22Rv1 (cell line): ENCODE measurements at regions not wholly inside any gene's neighbourhood (a gene's known extent, or its start where the extent isn't known, plus 50 kb on each side); places are given as distances from the start of the nearest gene placed in this dataset.

Source experiments
- ZFX ChIP-seq: fragments of 450-650 bp; IDR thresholded peaks from 2 replicates; pipeline ENCODE4 v1.6.1; 2017; ENCODE audit warnings: antibody characterized with exemption, borderline replicate concordance
- TF ChIP-seq, protein P1 (sequence below): fragments of 450-650 bp; IDR thresholded peaks from 2 replicates; pipeline ENCODE4 v1.5.1; 2017; ENCODE audit warnings: mild to moderate bottlenecking

DNA sequence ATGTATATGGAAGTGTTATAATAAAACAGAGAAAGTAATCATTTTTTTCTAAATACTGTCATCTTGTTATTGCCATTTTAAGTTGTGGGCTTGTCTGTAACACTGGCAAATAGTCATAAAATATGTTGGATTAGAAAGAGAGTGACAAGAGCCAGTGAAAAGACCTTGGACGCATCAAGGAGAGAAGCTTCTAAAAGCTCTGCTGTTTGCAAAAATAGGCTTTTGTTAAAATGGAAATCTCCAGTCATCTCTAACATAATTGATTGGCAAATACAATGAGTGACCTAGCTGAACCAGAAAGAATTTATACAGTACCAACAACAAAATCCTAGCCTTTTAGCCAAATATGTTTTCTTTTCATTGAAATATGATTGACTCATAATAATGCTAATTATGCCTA, 245.8 kb upstream of the RMST start:
- TF ChIP-seq, protein P1, sequence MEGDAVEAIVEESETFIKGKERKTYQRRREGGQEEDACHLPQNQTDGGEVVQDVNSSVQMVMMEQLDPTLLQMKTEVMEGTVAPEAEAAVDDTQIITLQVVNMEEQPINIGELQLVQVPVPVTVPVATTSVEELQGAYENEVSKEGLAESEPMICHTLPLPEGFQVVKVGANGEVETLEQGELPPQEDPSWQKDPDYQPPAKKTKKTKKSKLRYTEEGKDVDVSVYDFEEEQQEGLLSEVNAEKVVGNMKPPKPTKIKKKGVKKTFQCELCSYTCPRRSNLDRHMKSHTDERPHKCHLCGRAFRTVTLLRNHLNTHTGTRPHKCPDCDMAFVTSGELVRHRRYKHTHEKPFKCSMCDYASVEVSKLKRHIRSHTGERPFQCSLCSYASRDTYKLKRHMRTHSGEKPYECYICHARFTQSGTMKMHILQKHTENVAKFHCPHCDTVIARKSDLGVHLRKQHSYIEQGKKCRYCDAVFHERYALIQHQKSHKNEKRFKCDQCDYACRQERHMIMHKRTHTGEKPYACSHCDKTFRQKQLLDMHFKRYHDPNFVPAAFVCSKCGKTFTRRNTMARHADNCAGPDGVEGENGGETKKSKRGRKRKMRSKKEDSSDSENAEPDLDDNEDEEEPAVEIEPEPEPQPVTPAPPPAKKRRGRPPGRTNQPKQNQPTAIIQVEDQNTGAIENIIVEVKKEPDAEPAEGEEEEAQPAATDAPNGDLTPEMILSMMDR = no peak
- no peak for TF ChIP-seq ZFX
